ENCODE measurements at regions not wholly inside any gene's neighbourhood (a gene's known extent, or its start where the extent isn't known, plus 50 kb on each side); places are given as distances from the start of the nearest gene placed in this dataset.

GRCh38 chr20:39163993-39164392, 201.8 kb downstream of the DHX35 start:
- no peak for DNase-seq
- Mint-ChIP-seq H3K4me1 (no peaks in the 10 kb centered on the region), H3K27me3 (ENCODE audit: low read depth in 3 of 3) (peaks cover 0 to 4% (median 0%) of the 10 kb centered on the region in 3 donors), H3K36me3 (no peaks in the 10 kb centered on the region), H3K27ac (no peak overlapping the region), H3K4me3 (no peak overlapping the region), H3K9me3 (peaks cover 0 to 7% (median 2%) of the 10 kb centered on the region in 7 donors)
- no peak overlapping the region for H3K9ac ChIP-seq (ENCODE audit: insufficient read depth, low read length, poor library complexity, severe bottlenecking)
- H3K79me2 ChIP-seq (ENCODE audit: insufficient read depth, low read length): no peaks in the 10 kb centered on the region
- TF ChIP-seq, protein P1, sequence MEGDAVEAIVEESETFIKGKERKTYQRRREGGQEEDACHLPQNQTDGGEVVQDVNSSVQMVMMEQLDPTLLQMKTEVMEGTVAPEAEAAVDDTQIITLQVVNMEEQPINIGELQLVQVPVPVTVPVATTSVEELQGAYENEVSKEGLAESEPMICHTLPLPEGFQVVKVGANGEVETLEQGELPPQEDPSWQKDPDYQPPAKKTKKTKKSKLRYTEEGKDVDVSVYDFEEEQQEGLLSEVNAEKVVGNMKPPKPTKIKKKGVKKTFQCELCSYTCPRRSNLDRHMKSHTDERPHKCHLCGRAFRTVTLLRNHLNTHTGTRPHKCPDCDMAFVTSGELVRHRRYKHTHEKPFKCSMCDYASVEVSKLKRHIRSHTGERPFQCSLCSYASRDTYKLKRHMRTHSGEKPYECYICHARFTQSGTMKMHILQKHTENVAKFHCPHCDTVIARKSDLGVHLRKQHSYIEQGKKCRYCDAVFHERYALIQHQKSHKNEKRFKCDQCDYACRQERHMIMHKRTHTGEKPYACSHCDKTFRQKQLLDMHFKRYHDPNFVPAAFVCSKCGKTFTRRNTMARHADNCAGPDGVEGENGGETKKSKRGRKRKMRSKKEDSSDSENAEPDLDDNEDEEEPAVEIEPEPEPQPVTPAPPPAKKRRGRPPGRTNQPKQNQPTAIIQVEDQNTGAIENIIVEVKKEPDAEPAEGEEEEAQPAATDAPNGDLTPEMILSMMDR (IDR thresholded peaks at IDR 0.05): no peak
- no peaks in the 10 kb centered on the region for H3K27me3 ChIP-seq (ENCODE audit: control insufficient read depth in 2 of 2, insufficient read depth in 2 of 2, low read length in 2 of 2)
- no peaks in the 10 kb centered on the region for H3K9me3 ChIP-seq (replicated peaks in 1 of 2; ENCODE audit: control insufficient read depth in 1 of 2, insufficient read depth in 1 of 2, low read length in 2 of 2)
- no peak overlapping the region for H3K4me2 ChIP-seq (replicated peaks; ENCODE audit: extremely low read depth, low read length, poor library complexity, severe bottlenecking)
- 100% methylated on average over 1 of the region's 1 CpG for WGBS (ENCODE audit: insufficient coverage)
- intact Hi-C loops (cut with micrococcal nuclease): no loop called here
- no peaks in the 10 kb centered on the region for H3K36me3 ChIP-seq (replicated peaks in 1 of 2; ENCODE audit: control insufficient read depth in 1 of 2, insufficient read depth in 2 of 2, low read length in 2 of 2)
- no peak overlapping the region for H3K27ac ChIP-seq (ENCODE audit: low read depth in 1 of 2, low read length in 2 of 2)
- H3K4me1 ChIP-seq (ENCODE audit: control insufficient read depth in 1 of 2, insufficient read depth in 2 of 2, low read length in 2 of 2): no peaks in the 10 kb centered on the region
- H4K20me1 ChIP-seq (ENCODE audit: insufficient read depth, low read length): no peaks in the 10 kb centered on the region
- no peak overlapping the region for H3K4me3 ChIP-seq (replicated peaks in 1 of 3; ENCODE audit: low read depth in 2 of 3, low read length in 3 of 3)
- H2AFZ ChIP-seq (ENCODE audit: insufficient read depth, low read depth, low read length, poor library complexity, severe bottlenecking): no peak overlapping the region

GRCh38 chr20:39161900-39162299, 199.8 kb downstream of the DHX35 start:
- no peak for DNase-seq
- Histone ChIP-seq H3K36me3 (replicated peaks in 1 of 2; ENCODE audit: control insufficient read depth in 1 of 2, insufficient read depth in 2 of 2, low read length in 2 of 2) (no peaks in the 10 kb centered on the region), H3K27ac (ENCODE audit: low read depth in 1 of 2, low read length in 2 of 2) (no peak overlapping the region), H4K20me1 (ENCODE audit: insufficient read depth, low read length) (no peaks in the 10 kb centered on the region), H2AFZ (ENCODE audit: insufficient read depth, low read depth, low read length, poor library complexity, severe bottlenecking) (no peak overlapping the region), H3K4me1 (ENCODE audit: control insufficient read depth in 1 of 2, insufficient read depth in 2 of 2, low read length in 2 of 2) (no peaks in the 10 kb centered on the region), H3K4me3 (replicated peaks in 1 of 3; ENCODE audit: low read depth in 2 of 3, low read length in 3 of 3) (no peak overlapping the region), H3K4me2 (replicated peaks; ENCODE audit: extremely low read depth, low read length, poor library complexity, severe bottlenecking) (no peak overlapping the region), H3K9ac (ENCODE audit: insufficient read depth, low read length, poor library complexity, severe bottlenecking) (no peak overlapping the region), H3K27me3 (ENCODE audit: control insufficient read depth in 2 of 2, insufficient read depth in 2 of 2, low read length in 2 of 2) (no peaks in the 10 kb centered on the region), H3K9me3 (replicated peaks in 1 of 2; ENCODE audit: control insufficient read depth in 1 of 2, insufficient read depth in 1 of 2, low read length in 2 of 2) (no peaks in the 10 kb centered on the region), H3K79me2 (ENCODE audit: insufficient read depth, low read length) (no peaks in the 10 kb centered on the region)
- Mint-ChIP-seq H3K36me3 (no peaks in the 10 kb centered on the region), H3K4me1 (no peaks in the 10 kb centered on the region), H3K9me3 (peaks cover 0 to 5% (median 3%) of the 10 kb centered on the region in 7 donors), H3K27ac (no peak overlapping the region), H3K4me3 (no peak overlapping the region), H3K27me3 (ENCODE audit: low read depth in 3 of 3) (peaks cover 0 to 3% (median 0%) of the 10 kb centered on the region in 3 donors)
- TF ChIP-seq, protein P1 (IDR thresholded peaks at IDR 0.05): no peak
- no CpG with 5 or more reads among the region's 1 CpG for WGBS (ENCODE audit: insufficient coverage)
- intact Hi-C loops (cut with micrococcal nuclease): no loop called here
